GM03348 (cell line): ENCODE measurements at regions not wholly inside any gene's neighbourhood (a gene's known extent, or its start where the extent isn't known, plus 50 kb on each side); places are given as distances from the start of the nearest gene placed in this dataset.

Source experiments
- DNase-seq: peaks from one replicate; pipeline ENCODE4 v3.0.0; 2012; ENCODE audit warnings: low spot score

GRCh38 chr2:239470151-239470900 lies 69.5 kb upstream of the HDAC4 start:
- no peak for DNase-seq

- no peak for DNase-seq
Observed at GRCh38 chr2:239469106-239469960, 68.5 kb upstream of the HDAC4 start.

- DNase-seq: no peak
Observed at GRCh38 chr2:239468491-239469105, 67.8 kb upstream of the HDAC4 start.

GRCh38 chr2:239467956-239468490 lies 67.2 kb upstream of the HDAC4 start:
- no peak for DNase-seq

GRCh38 chr2:239467281-239467955 lies 66.6 kb upstream of the HDAC4 start:
- no peak for DNase-seq

GRCh38 chr2:239466755-239467271 lies 66.0 kb upstream of the HDAC4 start:
- no peak for DNase-seq

GRCh38 chr2:239466061-239466754 lies 65.4 kb upstream of the HDAC4 start:
- peak; percentile 50 for DNase-seq

- peak; percentile 57 for DNase-seq
Observed at GRCh38 chr2:239465017-239466001, 64.5 kb upstream of the HDAC4 start.

- no peak for DNase-seq
Observed at GRCh38 chr2:239464166-239465016, 63.6 kb upstream of the HDAC4 start.

GRCh38 chr2:239463541-239464165 lies 62.8 kb upstream of the HDAC4 start:
- no peak for DNase-seq

GRCh38 chr2:239462671-239463506 lies 62.1 kb upstream of the HDAC4 start:
- no peak for DNase-seq

GRCh38 chr2:239462191-239462515 lies 61.3 kb upstream of the HDAC4 start:
- no peak for DNase-seq

GRCh38 chr2:239461291-239462190 lies 60.7 kb upstream of the HDAC4 start:
- no peak for DNase-seq

- no peak for DNase-seq
Observed at GRCh38 chr2:239460780-239461179, 60.0 kb upstream of the HDAC4 start.

- no peak for DNase-seq
Observed at GRCh38 chr2:239459606-239460005, 58.8 kb upstream of the HDAC4 start.

GRCh38 chr2:239459056-239459455 lies 58.2 kb upstream of the HDAC4 start:
- DNase-seq: no peak
